K562 (cell line): ENCODE measurements at regions not wholly inside any gene's neighbourhood (a gene's known extent, or its start where the extent isn't known, plus 50 kb on each side); places are given as distances from the start of the nearest gene placed in this dataset.

Experiments used
- ADNP ChIP-seq: fragments of 200-800 bp; sonication (Bioruptor generic); IDR thresholded peaks from 2 replicates; pipeline ENCODE4 v1.6.1; 2016; ENCODE audit warnings: missing genetic modification characterization, missing compliant biosample characterization
- FOXP1 ChIP-seq: sonication (generic); formaldehyde crosslinking; IDR thresholded peaks from 2 replicates; pipeline ENCODE4 v1.8.0; 2022; ENCODE audit warnings: mild to moderate bottlenecking, missing genetic modification reagents
- POLR2A ChIP-seq: fragments of 450-650 bp; conservative IDR thresholded peaks from 2 replicates; pipeline ENCODE4 v1.6.1; 2016
- RAD51 ChIP-seq: fragments of 450-650 bp; IDR thresholded peaks from 2 replicates; pipeline ENCODE4 v1.7.1; 2016; ENCODE audit warnings: low read depth, mild to moderate bottlenecking, borderline replicate concordance
- RUNX1 ChIP-seq: sonication (generic); IDR thresholded peaks from 2 replicates; pipeline ENCODE4 v1.6.1; 2016; ENCODE audit warnings: antibody characterized with exemption, low read depth
- TAF1 ChIP-seq: IDR thresholded peaks from 2 replicates; pipeline ENCODE4 v1.6.1; 2011; ENCODE audit warnings: mild to moderate bottlenecking, low read length, moderate library complexity; ENCODE audit not compliant: insufficient read depth, control insufficient read depth, severe bottlenecking; ENCODE audit errors: extremely low read depth
- YY1 ChIP-seq, 3 experiments: IDR thresholded peaks; 2 replicates each; pipeline ENCODE4 v1.6.1; 2011; ENCODE audit warnings: low read length in 2 of 3, mild to moderate bottlenecking in 2 of 3, moderate library complexity in 2 of 3, borderline replicate concordance in 1 of 3, control low read depth in 1 of 3, low read depth in 1 of 3; ENCODE audit not compliant: insufficient read depth in 3 of 3, insufficient replicate concordance in 2 of 3, control insufficient read depth in 1 of 3, insufficient read length in 1 of 3; ENCODE audit errors: extremely low read depth in 1 of 3
- ZNF146 ChIP-seq: IDR thresholded peaks from one replicate; pipeline ENCODE4 v1.6.1; 2018; ENCODE audit warnings: missing compliant biosample characterization; ENCODE audit not compliant: unreplicated experiment
- TF ChIP-seq, protein P1 (sequence below): fragments of 150-350 bp; conservative IDR thresholded peaks from 2 replicates; pipeline ENCODE4 v1.6.1; 2014; ENCODE audit warnings: low read length

DNA sequence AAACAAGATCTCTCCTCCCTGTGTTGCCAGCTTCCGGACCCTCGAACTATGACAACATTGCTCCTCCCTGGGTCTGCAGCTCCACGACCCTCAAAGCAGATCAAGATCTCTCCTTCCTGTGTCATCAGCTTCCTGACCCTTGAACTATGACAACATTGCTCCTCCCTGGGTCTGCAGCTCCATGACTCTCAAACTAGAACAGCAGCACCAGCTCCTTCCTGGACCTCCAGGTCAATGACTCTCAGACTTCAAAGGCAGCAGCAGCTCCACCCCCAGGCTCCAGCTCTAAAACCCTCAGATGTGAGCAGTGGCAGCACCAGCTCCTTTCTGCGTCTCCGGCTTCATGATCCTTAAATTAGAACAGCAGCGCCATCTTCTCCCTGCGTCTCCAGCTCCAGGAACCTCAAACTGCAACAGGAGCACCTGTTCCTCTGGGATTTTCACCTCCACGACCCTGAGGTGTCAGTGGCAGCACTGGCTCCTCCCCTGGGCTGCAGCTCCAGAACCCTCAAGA lies 341.0 kb upstream of the SULF2 start:
- TF ChIP-seq FOXP1 (CRISPR knock-in tag) (no peak), RAD51 (no peak), ADNP (no peak), YY1 (IDR thresholded peaks at IDR 0.05; ENCODE audit: borderline replicate concordance in 1 of 3, control insufficient read depth in 1 of 3, extremely low read depth in 1 of 3, insufficient read depth in 3 of 3, insufficient read length in 1 of 3, insufficient replicate concordance in 2 of 3, low read depth in 1 of 3, low read length in 2 of 3) (no peak), POLR2A (no peak), RUNX1 (no peak), ZNF146 (CRISPR knock-in tag) (no peak), TAF1 (no peak)
- TF ChIP-seq, protein P1, sequence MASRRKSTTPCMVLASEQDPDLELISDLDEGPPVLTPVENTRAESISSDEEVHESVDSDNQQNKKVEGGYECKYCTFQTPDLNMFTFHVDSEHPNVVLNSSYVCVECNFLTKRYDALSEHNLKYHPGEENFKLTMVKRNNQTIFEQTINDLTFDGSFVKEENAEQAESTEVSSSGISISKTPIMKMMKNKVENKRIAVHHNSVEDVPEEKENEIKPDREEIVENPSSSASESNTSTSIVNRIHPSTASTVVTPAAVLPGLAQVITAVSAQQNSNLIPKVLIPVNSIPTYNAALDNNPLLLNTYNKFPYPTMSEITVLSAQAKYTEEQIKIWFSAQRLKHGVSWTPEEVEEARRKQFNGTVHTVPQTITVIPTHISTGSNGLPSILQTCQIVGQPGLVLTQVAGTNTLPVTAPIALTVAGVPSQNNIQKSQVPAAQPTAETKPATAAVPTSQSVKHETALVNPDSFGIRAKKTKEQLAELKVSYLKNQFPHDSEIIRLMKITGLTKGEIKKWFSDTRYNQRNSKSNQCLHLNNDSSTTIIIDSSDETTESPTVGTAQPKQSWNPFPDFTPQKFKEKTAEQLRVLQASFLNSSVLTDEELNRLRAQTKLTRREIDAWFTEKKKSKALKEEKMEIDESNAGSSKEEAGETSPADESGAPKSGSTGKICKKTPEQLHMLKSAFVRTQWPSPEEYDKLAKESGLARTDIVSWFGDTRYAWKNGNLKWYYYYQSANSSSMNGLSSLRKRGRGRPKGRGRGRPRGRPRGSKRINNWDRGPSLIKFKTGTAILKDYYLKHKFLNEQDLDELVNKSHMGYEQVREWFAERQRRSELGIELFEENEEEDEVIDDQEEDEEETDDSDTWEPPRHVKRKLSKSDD, result no peak
